HG02884 (cell line): ENCODE measurements at regions not wholly inside any gene's neighbourhood (a gene's known extent, or its start where the extent isn't known, plus 50 kb on each side); places are given as distances from the start of the nearest gene placed in this dataset.
A peak's percentile ranks its signal among the peaks of the same experiment; 100 is the strongest.
"Not testable (repeated sequence)": the region's sequence is repeated elsewhere in the genome, so short reads cannot be mapped to it uniquely, and the experiment has no call there.

Experiments used
- ATAC-seq: cut with Tn5 transposase; IDR thresholded peaks from one replicate; pipeline ENCODE4 v1.9.1; 2021; ENCODE audit warnings: mild to moderate bottlenecking, moderate library complexity; ENCODE audit not compliant: unreplicated experiment

- no peak for ATAC-seq
These were observed 404.8 kb downstream of the IGSF11 start for GRCh38 chr3:118629821-118630220.

GRCh38 chr3:118635711-118636110, 398.9 kb downstream of the IGSF11 start:
- ATAC-seq: no peak

GRCh38 chr3:118636841-118637240, 397.8 kb downstream of the IGSF11 start:
- no peak for ATAC-seq

- no peak for ATAC-seq
These were observed 396.8 kb downstream of the IGSF11 start for GRCh38 chr3:118637846-118638245.

- ATAC-seq: peak; percentile 67
These were observed 393.0 kb downstream of the IGSF11 start for GRCh38 chr3:118641608-118642007.

GRCh38 chr3:118671192-118671591, 363.5 kb downstream of the IGSF11 start:
- no peak for ATAC-seq

GRCh38 chr3:118675305-118675704, 359.3 kb downstream of the IGSF11 start:
- ATAC-seq: no peak

GRCh38 chr3:118678663-118679062, 356.0 kb downstream of the IGSF11 start:
- not testable (repeated sequence) for ATAC-seq

GRCh38 chr3:118682921-118683320, 351.7 kb downstream of the IGSF11 start:
- no peak for ATAC-seq

- ATAC-seq: no peak
These were observed 351.0 kb downstream of the IGSF11 start for GRCh38 chr3:118683636-118684035.

- no peak for ATAC-seq
These were observed 346.2 kb downstream of the IGSF11 start for GRCh38 chr3:118688396-118688884.

GRCh38 chr3:118692416-118692815, 342.2 kb downstream of the IGSF11 start:
- ATAC-seq: no peak

- no peak for ATAC-seq
These were observed 329.0 kb downstream of the IGSF11 start for GRCh38 chr3:118705487-118706219.

GRCh38 chr3:118707991-118708390, 326.7 kb downstream of the IGSF11 start:
- ATAC-seq: no peak

GRCh38 chr3:118710532-118710931, 324.1 kb downstream of the IGSF11 start:
- ATAC-seq: no peak

- no peak for ATAC-seq
These were observed 321.0 kb downstream of the IGSF11 start for GRCh38 chr3:118713502-118714207.

GRCh38 chr3:118714800-118715199, 319.8 kb downstream of the IGSF11 start:
- no peak for ATAC-seq

- ATAC-seq: no peak
These were observed 305.1 kb downstream of the IGSF11 start for GRCh38 chr3:118729546-118729945.

- ATAC-seq: no peak
These were observed 300.0 kb downstream of the IGSF11 start for GRCh38 chr3:118734664-118735063.

GRCh38 chr3:118736107-118736506, 298.5 kb downstream of the IGSF11 start:
- no peak for ATAC-seq

- no peak for ATAC-seq
These were observed 293.8 kb downstream of the IGSF11 start for GRCh38 chr3:118740722-118741290.

GRCh38 chr3:118742760-118743159, 291.9 kb downstream of the IGSF11 start:
- ATAC-seq: no peak
